Uterus (tissue), 2 donors: ENCODE measurements at regions not wholly inside any gene's neighbourhood (a gene's known extent, or its start where the extent isn't known, plus 50 kb on each side); places are given as distances from the start of the nearest gene placed in this dataset.

ENCODE experiments used
- CTCF ChIP-seq, 4 experiments: fragments of 200-600 bp in 2 of 4; fragments of 450-650 bp in 2 of 4; sonication (generic) in 2 of 4; IDR thresholded peaks; one replicate each; pipeline ENCODE4 v1.5.1; 2016 to 2019; ENCODE audit warnings: antibody characterized with exemption in 4 of 4, mild to moderate bottlenecking in 2 of 4, moderate library complexity in 1 of 4
- POLR2A ChIP-seq, 2 donors: fragments of 450-650 bp; IDR thresholded peaks; one replicate each; pipeline ENCODE4 v1.6.1; 2016; ENCODE audit warnings: antibody characterized with exemption in 2 of 2, mild to moderate bottlenecking in 1 of 2, moderate library complexity in 1 of 2

DNA sequence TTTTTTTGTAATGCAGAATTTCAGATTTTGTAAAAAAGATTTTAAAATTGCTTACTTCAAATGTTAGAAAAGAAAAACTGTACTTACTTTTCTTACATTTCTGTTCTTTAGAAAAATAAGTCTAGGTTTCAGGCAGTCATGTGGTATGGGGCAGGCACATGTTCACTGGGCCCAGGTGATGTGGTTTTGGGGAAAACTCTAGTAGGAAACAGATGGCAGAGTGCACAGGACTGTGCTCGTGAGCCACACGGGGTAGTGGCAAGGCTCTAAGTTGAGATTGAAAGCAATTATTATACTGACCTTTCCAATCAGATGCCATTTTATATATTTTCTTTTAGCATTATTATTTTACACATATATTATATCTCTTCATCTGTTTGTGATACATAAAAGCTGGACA is 1036.9 kb upstream of the TMEFF2 start:
- TF ChIP-seq CTCF (IDR thresholded peaks at IDR 0.05), result no peak
- no peak for TF ChIP-seq POLR2A (IDR thresholded peaks at IDR 0.05)
